ENCODE measurements at regions not wholly inside any gene's neighbourhood (a gene's known extent, or its start where the extent isn't known, plus 50 kb on each side); places are given as distances from the start of the nearest gene placed in this dataset.
"Not testable (repeated sequence)": the region's sequence is repeated elsewhere in the genome, so short reads cannot be mapped to it uniquely, and the experiment has no call there.

- DNase-seq (ENCODE audit: low read depth, low spot score) = peak; percentile 30
Measured at GRCh38 chr4:9604031-9604892, 160.0 kb downstream of the DEFB131A start.

- not testable (repeated sequence) for DNase-seq (ENCODE audit: low read depth, low spot score)
Measured at GRCh38 chr4:9604893-9605190, 160.6 kb downstream of the DEFB131A start.

- no peak for DNase-seq (ENCODE audit: low read depth, low spot score)
Measured at GRCh38 chr4:9608300-9608699, 164.1 kb downstream of the DEFB131A start.

GRCh38 chr4:9610321-9610720 lies 166.1 kb downstream of the DEFB131A start:
- DNase-seq (ENCODE audit: low read depth, low spot score) = not testable (repeated sequence)

- DNase-seq (ENCODE audit: low read depth, low spot score) = no peak
Measured at GRCh38 chr4:9611101-9611500, 166.9 kb downstream of the DEFB131A start.

GRCh38 chr4:9636411-9636810 lies 145.0 kb upstream of the DRD5 start:
- DNase-seq (ENCODE audit: low read depth, low spot score) = not testable (repeated sequence)

GRCh38 chr4:9659678-9660077 lies 121.8 kb upstream of the DRD5 start:
- DNase-seq (ENCODE audit: low read depth, low spot score) = not testable (repeated sequence)

GRCh38 chr4:9660955-9661354 lies 120.5 kb upstream of the DRD5 start:
- not testable (repeated sequence) for DNase-seq (ENCODE audit: low read depth, low spot score)

- not testable (repeated sequence) for DNase-seq (ENCODE audit: low read depth, low spot score)
Measured at GRCh38 chr4:9670725-9671124, 110.7 kb upstream of the DRD5 start.

GRCh38 chr4:9677357-9677756 lies 104.1 kb upstream of the DRD5 start:
- not testable (repeated sequence) for DNase-seq (ENCODE audit: low read depth, low spot score)

- no peak for DNase-seq (ENCODE audit: low read depth, low spot score)
Measured at GRCh38 chr4:9679704-9680478, 101.5 kb upstream of the DRD5 start.

- DNase-seq (ENCODE audit: low read depth, low spot score) = not testable (repeated sequence)
Measured at GRCh38 chr4:9683174-9683573, 98.3 kb upstream of the DRD5 start.

GRCh38 chr4:9685016-9685415 lies 96.4 kb upstream of the DRD5 start:
- DNase-seq (ENCODE audit: low read depth, low spot score) = not testable (repeated sequence)

- DNase-seq (ENCODE audit: low read depth, low spot score) = no peak
Measured at GRCh38 chr4:9685692-9686091, 95.7 kb upstream of the DRD5 start.

GRCh38 chr4:9690636-9691237 lies 90.7 kb upstream of the DRD5 start:
- not testable (repeated sequence) for DNase-seq (ENCODE audit: low read depth, low spot score)

- DNase-seq (ENCODE audit: low read depth, low spot score) = peak; percentile 70
Measured at GRCh38 chr4:9691238-9692065, 90.0 kb upstream of the DRD5 start.

GRCh38 chr4:9692791-9693491 lies 88.5 kb upstream of the DRD5 start:
- DNase-seq (ENCODE audit: low read depth, low spot score) = not testable (repeated sequence)

GRCh38 chr4:9694403-9694802 lies 87.0 kb upstream of the DRD5 start:
- not testable (repeated sequence) for DNase-seq (ENCODE audit: low read depth, low spot score)

GRCh38 chr4:9695994-9696393 lies 85.4 kb upstream of the DRD5 start:
- DNase-seq (ENCODE audit: low read depth, low spot score) = not testable (repeated sequence)

GRCh38 chr4:9696561-9696960 lies 84.9 kb upstream of the DRD5 start:
- not testable (repeated sequence) for DNase-seq (ENCODE audit: low read depth, low spot score)

GRCh38 chr4:9702019-9702418 lies 79.4 kb upstream of the DRD5 start:
- not testable (repeated sequence) for DNase-seq (ENCODE audit: low read depth, low spot score)
